Adrenal gland (tissue), 5 donors: ENCODE measurements at regions not wholly inside any gene's neighbourhood (a gene's known extent, or its start where the extent isn't known, plus 50 kb on each side); places are given as distances from the start of the nearest gene placed in this dataset.

ENCODE experiments used
- CTCF ChIP-seq, 6 experiments: fragments of 450-650 bp in 4 of 6; fragments of 200-600 bp in 2 of 6; sonication (generic) in 1 of 6; IDR thresholded peaks; 1 replicate in 5 of 6; 2 replicates in 1 of 6; pipeline versions ENCODE4 v1.5.1 to v1.8.0; 2016 to 2021; ENCODE audit warnings: antibody characterized with exemption in 6 of 6, mild to moderate bottlenecking in 2 of 6, moderate library complexity in 1 of 6
- POLR2A ChIP-seq, 2 donors: fragments of 450-650 bp; IDR thresholded peaks; one replicate each; pipeline ENCODE4 v1.6.1; 2017; ENCODE audit warnings: antibody characterized with exemption in 2 of 2, mild to moderate bottlenecking in 2 of 2, moderate library complexity in 1 of 2
- donor health status: DM: no; HTN: no; CAD: no.

GRCh38 chr6:112796712-112797111, 449.6 kb downstream of the RFPL4B start:
- no peak for TF ChIP-seq CTCF (IDR thresholded peaks at IDR 0.05)
- TF ChIP-seq POLR2A (IDR thresholded peaks at IDR 0.05), result no peak
